ENCODE measurements at regions not wholly inside any gene's neighbourhood (a gene's known extent, or its start where the extent isn't known, plus 50 kb on each side); places are given as distances from the start of the nearest gene placed in this dataset.

- Histone ChIP-seq H3K27ac (no peak overlapping the region), H3K4me3 (no peak overlapping the region), H3K4me2 (no peak overlapping the region), H3K4me1 (0 out of 3 replicates have a peak, but pooled peaks cover 7% of the 10 kb centered on the region), H3K9me3 (no peaks in the 10 kb centered on the region)
- FAIRE-seq (no peak), ATAC-seq (no peak), DNase-seq (ENCODE audit: low read depth in 1 of 2, low spot score in 1 of 2) (no peak)
- WGBS (ENCODE audit: missing lambda C conversion rate): 64% methylated on average over 6 of the region's 6 CpGs
- ChIA-PET CTCF (interaction anchor here (1.0 kb wide), 1 partner anchor 341 kb away, joined by 3 read pairs; no protein-coding TSS in a partner anchor), POLR2A (no interaction called here)
- no peak for TF ChIP-seq RAD21 (conservative IDR thresholded peaks at IDR 0.05 in 1 of 2, IDR thresholded peaks at IDR 0.05 in 1 of 2)
- TF ChIP-seq, protein P1, sequence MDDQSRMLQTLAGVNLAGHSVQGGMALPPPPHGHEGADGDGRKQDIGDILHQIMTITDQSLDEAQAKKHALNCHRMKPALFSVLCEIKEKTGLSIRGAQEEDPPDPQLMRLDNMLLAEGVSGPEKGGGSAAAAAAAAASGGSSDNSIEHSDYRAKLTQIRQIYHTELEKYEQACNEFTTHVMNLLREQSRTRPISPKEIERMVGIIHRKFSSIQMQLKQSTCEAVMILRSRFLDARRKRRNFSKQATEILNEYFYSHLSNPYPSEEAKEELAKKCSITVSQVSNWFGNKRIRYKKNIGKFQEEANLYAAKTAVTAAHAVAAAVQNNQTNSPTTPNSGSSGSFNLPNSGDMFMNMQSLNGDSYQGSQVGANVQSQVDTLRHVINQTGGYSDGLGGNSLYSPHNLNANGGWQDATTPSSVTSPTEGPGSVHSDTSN (IDR thresholded peaks at IDR 0.05): no peak
- TF ChIP-seq ZC3H11A (IDR thresholded peaks at IDR 0.05): no peak
- no peak for TF ChIP-seq BHLHE40 (IDR thresholded peaks at IDR 0.05; ENCODE audit: low read depth, low read length)
- no peak for TF ChIP-seq NFE2L2 (conservative IDR thresholded peaks at IDR 0.05; ENCODE audit: low read length)
- no peak for TF ChIP-seq CHD4 (IDR thresholded peaks at IDR 0.05; ENCODE audit: borderline replicate concordance)
- TF ChIP-seq HOXA7 (CRISPR knock-in tag; IDR thresholded peaks at IDR 0.05): no peak
- TF ChIP-seq HEYL (CRISPR knock-in tag; IDR thresholded peaks at IDR 0.05): no peak
- no peak for TF ChIP-seq SREBF2 (IDR thresholded peaks at IDR 0.05)
- TF ChIP-seq ELK1 (IDR thresholded peaks at IDR 0.05; ENCODE audit: low read depth, low read length): no peak
- no peak for TF ChIP-seq SMC3 (IDR thresholded peaks at IDR 0.05)
- no peak for TF ChIP-seq FOXS1 (CRISPR knock-in tag; IDR thresholded peaks at IDR 0.05)
- TF ChIP-seq FOSL2 (IDR thresholded peaks at IDR 0.05): no peak
- no peak for TF ChIP-seq FOSL2 (CRISPR knock-in tag; IDR thresholded peaks at IDR 0.05)
- TF ChIP-seq CBX2 (IDR thresholded peaks at IDR 0.05; ENCODE audit: borderline replicate concordance, low read depth): no peak
- no peak for TF ChIP-seq KDM5A (IDR thresholded peaks at IDR 0.05)
- TF ChIP-seq EHF (CRISPR knock-in tag; IDR thresholded peaks at IDR 0.05): no peak
- TF ChIP-seq TP53 (CRISPR knock-in tag; IDR thresholded peaks at IDR 0.05): no peak
- TF ChIP-seq JUN (IDR thresholded peaks at IDR 0.05): no peak
These were observed 77.0 kb upstream of the STOX2 start for GRCh38 chr4:183828125-183828524.

DNA sequence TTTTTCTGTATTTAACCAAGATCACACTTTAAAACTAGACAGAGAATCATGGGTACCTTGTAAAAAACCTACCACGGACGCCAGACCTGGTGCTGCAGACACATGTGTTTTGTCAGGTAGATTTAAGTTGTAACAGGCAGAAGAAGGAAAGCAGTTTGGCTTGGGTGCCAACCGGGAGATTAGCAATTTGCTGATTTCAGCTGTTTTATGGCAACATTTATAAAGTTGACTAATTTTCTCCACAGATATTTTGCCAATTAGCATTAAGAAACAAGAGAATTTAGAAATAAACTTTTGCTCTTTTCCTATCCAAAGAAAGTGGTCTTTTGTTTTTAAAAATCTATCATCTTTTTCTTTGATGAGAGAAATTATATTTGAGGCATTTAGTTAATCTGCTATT lies 76.3 kb upstream of the STOX2 start:
- ChIA-PET POLR2A (no interaction called here), CTCF (no interaction called here)
- DNase-seq (ENCODE audit: low read depth in 1 of 2, low spot score in 1 of 2): no peak
- H3K4me3 ChIP-seq: no peak overlapping the region
- no peak for ATAC-seq
- no peak overlapping the region for H3K4me2 ChIP-seq
- WGBS (ENCODE audit: missing lambda C conversion rate): 81% methylated on average over 3 of the region's 3 CpGs
- TF ChIP-seq MAFK (IDR thresholded peaks at IDR 0.05; ENCODE audit: partially characterized antibody) (peak; percentile 64), HOXB13 (CRISPR knock-in tag; IDR thresholded peaks at IDR 0.05; ENCODE audit: low read depth) (no peak), KDM1A (IDR thresholded peaks at IDR 0.05; ENCODE audit: low read depth) (no peak), JUN (IDR thresholded peaks at IDR 0.05) (no peak), NFE2L2 (conservative IDR thresholded peaks at IDR 0.05; ENCODE audit: low read length) (no peak)
- TF ChIP-seq, protein P2, sequence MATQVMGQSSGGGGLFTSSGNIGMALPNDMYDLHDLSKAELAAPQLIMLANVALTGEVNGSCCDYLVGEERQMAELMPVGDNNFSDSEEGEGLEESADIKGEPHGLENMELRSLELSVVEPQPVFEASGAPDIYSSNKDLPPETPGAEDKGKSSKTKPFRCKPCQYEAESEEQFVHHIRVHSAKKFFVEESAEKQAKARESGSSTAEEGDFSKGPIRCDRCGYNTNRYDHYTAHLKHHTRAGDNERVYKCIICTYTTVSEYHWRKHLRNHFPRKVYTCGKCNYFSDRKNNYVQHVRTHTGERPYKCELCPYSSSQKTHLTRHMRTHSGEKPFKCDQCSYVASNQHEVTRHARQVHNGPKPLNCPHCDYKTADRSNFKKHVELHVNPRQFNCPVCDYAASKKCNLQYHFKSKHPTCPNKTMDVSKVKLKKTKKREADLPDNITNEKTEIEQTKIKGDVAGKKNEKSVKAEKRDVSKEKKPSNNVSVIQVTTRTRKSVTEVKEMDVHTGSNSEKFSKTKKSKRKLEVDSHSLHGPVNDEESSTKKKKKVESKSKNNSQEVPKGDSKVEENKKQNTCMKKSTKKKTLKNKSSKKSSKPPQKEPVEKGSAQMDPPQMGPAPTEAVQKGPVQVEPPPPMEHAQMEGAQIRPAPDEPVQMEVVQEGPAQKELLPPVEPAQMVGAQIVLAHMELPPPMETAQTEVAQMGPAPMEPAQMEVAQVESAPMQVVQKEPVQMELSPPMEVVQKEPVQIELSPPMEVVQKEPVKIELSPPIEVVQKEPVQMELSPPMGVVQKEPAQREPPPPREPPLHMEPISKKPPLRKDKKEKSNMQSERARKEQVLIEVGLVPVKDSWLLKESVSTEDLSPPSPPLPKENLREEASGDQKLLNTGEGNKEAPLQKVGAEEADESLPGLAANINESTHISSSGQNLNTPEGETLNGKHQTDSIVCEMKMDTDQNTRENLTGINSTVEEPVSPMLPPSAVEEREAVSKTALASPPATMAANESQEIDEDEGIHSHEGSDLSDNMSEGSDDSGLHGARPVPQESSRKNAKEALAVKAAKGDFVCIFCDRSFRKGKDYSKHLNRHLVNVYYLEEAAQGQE (IDR thresholded peaks at IDR 0.05): no peak
- TF ChIP-seq, protein P3, sequence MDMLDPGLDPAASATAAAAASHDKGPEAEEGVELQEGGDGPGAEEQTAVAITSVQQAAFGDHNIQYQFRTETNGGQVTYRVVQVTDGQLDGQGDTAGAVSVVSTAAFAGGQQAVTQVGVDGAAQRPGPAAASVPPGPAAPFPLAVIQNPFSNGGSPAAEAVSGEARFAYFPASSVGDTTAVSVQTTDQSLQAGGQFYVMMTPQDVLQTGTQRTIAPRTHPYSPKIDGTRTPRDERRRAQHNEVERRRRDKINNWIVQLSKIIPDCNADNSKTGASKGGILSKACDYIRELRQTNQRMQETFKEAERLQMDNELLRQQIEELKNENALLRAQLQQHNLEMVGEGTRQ (IDR thresholded peaks at IDR 0.05): no peak
- 0 out of 3 replicates have a peak, but pooled peaks cover 7% of the 10 kb centered on the region for H3K4me1 ChIP-seq
- H3K9me3 ChIP-seq: no peaks in the 10 kb centered on the region
- FAIRE-seq: no peak
- H3K27ac ChIP-seq: no peak overlapping the region
